K562 (cell line): ENCODE measurements at regions not wholly inside any gene's neighbourhood (a gene's known extent, or its start where the extent isn't known, plus 50 kb on each side); places are given as distances from the start of the nearest gene placed in this dataset.
A peak's percentile ranks its signal among the peaks of the same experiment; 100 is the strongest.

Source experiments
- ATAC-seq: fragments of 200-7000 bp; cut with Tn5 transposase; 3 replicates; pipeline ENCODE4 v1.9.1; 2020; ENCODE audit warnings: moderate library complexity
- BruUV-seq: library from RNA; stranded (reverse); fragments of 400-500 nt; replicated peaks from 2 replicates; lab custom pipeline; 2021; lab: Mats Ljungman, UMichigan
- CTCF ChIA-PET: fragments of 300-600 bp; formaldehyde crosslinking; extraction: SDS; loops from one replicate; lab custom pipeline; 2021; ENCODE audit warnings: low intra/inter-chr PET ratio; lab: Yijun Ruan, JAX
- POLR2A ChIA-PET: fragments of 300-600, 350-650 bp; sonication (Branson Sonifier 250); formaldehyde crosslinking; extraction: SDS; loops from one replicate; lab custom pipeline; 2021; ENCODE audit warnings: antibody characterized with exemption, inconsistent platforms; lab: Yijun Ruan, JAX
- DNase-seq, 4 experiments: peaks; one replicate each; pipeline versions ENCODE4 v3.0.0 to v3.0.0-alpha.2; 2011 to 2018; ENCODE audit warnings: low spot score in 3 of 4, mixed read lengths in 3 of 4; ENCODE audit errors: extremely low read depth in 1 of 4
- FAIRE-seq: peaks from 2 replicates; lab custom pipeline; 2011; peaks lifted over from hg19 to GRCh38; lab: Jason Lieb, UNC
- H2AFZ ChIP-seq: 2 replicates; pipeline ENCODE4 v1.6.0; 2011; ENCODE audit warnings: low read depth, low read length, control low read depth, inconsistent platforms
- H3K27ac ChIP-seq: fragments of 200-600 bp; 3 replicates; pipeline ENCODE4 v1.8.0; 2011; ENCODE audit warnings: low read depth, mild to moderate bottlenecking, control low read depth, inconsistent platforms, low read length, moderate library complexity, mixed read lengths; ENCODE audit errors: extremely low read depth
- H3K27me3 ChIP-seq, 2 experiments: fragments of 300-600 bp in 1 of 2; 2 replicates in 1 of 2; 3 replicates in 1 of 2; pipeline versions ENCODE4 v1.6.0 to v1.8.0; 2011; ENCODE audit warnings: inconsistent platforms in 2 of 2, low read length in 2 of 2, mild to moderate bottlenecking in 1 of 2, mixed read lengths in 1 of 2, moderate library complexity in 1 of 2; ENCODE audit not compliant: control insufficient read depth in 2 of 2, insufficient read depth in 2 of 2
- H3K36me3 ChIP-seq: fragments of 300-600 bp; 3 replicates; pipeline ENCODE4 v1.8.0; 2011; ENCODE audit warnings: mild to moderate bottlenecking, low read length, inconsistent platforms; ENCODE audit not compliant: control insufficient read depth, insufficient read depth
- H3K4me1 ChIP-seq, 2 experiments: fragments of 200-600 bp in 1 of 2; replicated peaks in 1 of 2; 2 replicates in 1 of 2; 3 replicates in 1 of 2; pipeline versions ENCODE4 v1.5.1 to v1.8.0; 2011; ENCODE audit warnings: inconsistent platforms in 2 of 2, low read length in 2 of 2, mild to moderate bottlenecking in 1 of 2, mixed read lengths in 1 of 2, moderate library complexity in 1 of 2; ENCODE audit not compliant: control insufficient read depth in 2 of 2, insufficient read depth in 2 of 2
- H3K4me2 ChIP-seq: 2 replicates; pipeline ENCODE4 v1.6.1; 2011; ENCODE audit warnings: low read length, control low read depth, inconsistent platforms, mixed read lengths; ENCODE audit not compliant: insufficient read depth
- H3K4me3 ChIP-seq: fragments of 200-600 bp; sonication (generic), shearing (Covaris generic); 2 replicates; pipeline ENCODE4 v1.5.1; 2016; ENCODE audit warnings: control low read depth, inconsistent platforms
- H3K79me2 ChIP-seq: fragments of 200-600 bp; 3 replicates; pipeline ENCODE4 v1.8.0; 2011; ENCODE audit warnings: low read length, inconsistent platforms; ENCODE audit not compliant: control insufficient read depth, insufficient read depth
- H3K9ac ChIP-seq, 2 experiments: 2 replicates each; pipeline versions ENCODE4 v1.6.0 to v1.6.1; 2011; ENCODE audit warnings: low read depth in 2 of 2, low read length in 2 of 2, control low read depth in 1 of 2, inconsistent platforms in 1 of 2, mild to moderate bottlenecking in 1 of 2, mixed read lengths in 1 of 2; ENCODE audit not compliant: insufficient read depth in 1 of 2
- H3K9me1 ChIP-seq: one replicate; pipeline ENCODE4 v1.6.0; 2011; ENCODE audit warnings: inconsistent platforms, mild to moderate bottlenecking, low read length, moderate library complexity; ENCODE audit not compliant: control insufficient read depth, insufficient read depth
- H3K9me3 ChIP-seq: replicated peaks from 2 replicates; pipeline ENCODE4 v1.5.1; 2011; ENCODE audit warnings: low read depth, low read length, inconsistent platforms; ENCODE audit not compliant: control insufficient read depth, insufficient read depth
- H4K20me1 ChIP-seq: replicated peaks from 2 replicates; pipeline ENCODE4 v1.6.1; 2011; ENCODE audit warnings: low read length, inconsistent platforms, mixed read lengths; ENCODE audit not compliant: control insufficient read depth, insufficient read depth
- HLTF ChIP-seq: fragments of 450-650 bp; IDR thresholded peaks from 2 replicates; pipeline ENCODE4 v1.6.1; 2016
- REST ChIP-seq, 2 experiments: fragments of 450-650 bp; formaldehyde crosslinking in 1 of 2; IDR thresholded peaks; 2 replicates each; pipeline versions ENCODE4 v1.4.0 to v1.6.1; 2014 to 2020; ENCODE audit warnings: mild to moderate bottlenecking in 2 of 2, borderline replicate concordance in 1 of 2, low read depth in 1 of 2
- WGBS: fragments of 100-300 bp; shearing (Covaris generic); methylation state at CpG from one replicate; pipeline ENCODE4 v1.1.6; 2016; ENCODE audit warnings: low coverage, mixed read lengths; ENCODE audit not compliant: insufficient coverage; ENCODE audit errors: missing lambda C conversion rate; 5-methylcytosine and 5-hydroxymethylcytosine counted together
- in situ Hi-C: fragments of 300-500 bp; cut with MboI; formaldehyde crosslinking; loops from 4 replicates; pipeline ENCODE4 v1.15.0; 2018; ENCODE audit warnings: inconsistent platforms, mixed read lengths
- intact Hi-C: fragments of 100-400 bp; cut with micrococcal nuclease; formaldehyde crosslinking; loops from 2 replicates; pipeline ENCODE4 v1.14.2; 2022

GRCh38 chr5:167861129-167861927 lies 430.1 kb upstream of the WWC1 start:
- WGBS = 2% methylated on average over 14 of the region's 15 CpGs
- no peak overlapping the region for H3K4me2 ChIP-seq
- no peak overlapping the region for H3K9ac ChIP-seq
- H3K9me1 ChIP-seq = no peaks in the 10 kb centered on the region
- DNase-seq (no peak), ATAC-seq (no peak), FAIRE-seq (no peak)
- no peaks in the 10 kb centered on the region for H4K20me1 ChIP-seq
- H2AFZ ChIP-seq = no peak overlapping the region
- ChIA-PET CTCF (interaction anchor here (0.5 kb wide), 1 partner anchor 19 kb away, joined by 3 read pairs; no protein-coding TSS in a partner anchor), POLR2A (no interaction called here)
- no peaks in the 10 kb centered on the region for H3K4me1 ChIP-seq
- no peaks in the 10 kb centered on the region for H3K79me2 ChIP-seq
- H3K27ac ChIP-seq = no peak overlapping the region
- intact Hi-C loops = no loop called here
- no TSS peak for BruUV-seq
- no peaks in the 10 kb centered on the region for H3K36me3 ChIP-seq
- H3K4me3 ChIP-seq = no peak overlapping the region
- peak; percentile 67 for TF ChIP-seq REST (IDR thresholded peaks at IDR 0.05; ENCODE audit: borderline replicate concordance)
- no peak for TF ChIP-seq REST (CRISPR knock-in tag; IDR thresholded peaks at IDR 0.05; ENCODE audit: low read depth)
- no peak for TF ChIP-seq HLTF
- H3K9me3 ChIP-seq = no peaks in the 10 kb centered on the region
- no peaks in the 10 kb centered on the region for H3K27me3 ChIP-seq
- in situ Hi-C loops = no loop called here
